H1 (cell line): ENCODE measurements at regions not wholly inside any gene's neighbourhood (a gene's known extent, or its start where the extent isn't known, plus 50 kb on each side); places are given as distances from the start of the nearest gene placed in this dataset.

ENCODE experiments used
- POLR2A ChIP-seq, 2 experiments: IDR thresholded peaks; 1 replicate in 1 of 2; 2 replicates in 1 of 2; pipeline ENCODE4 v1.6.1; 2011; ENCODE audit warnings: low read depth in 2 of 2, low read length in 2 of 2, mild to moderate bottlenecking in 2 of 2; ENCODE audit errors: control extremely low read depth in 1 of 2
- SUZ12 ChIP-seq: fragments of 200-600 bp; sonication (generic); IDR thresholded peaks from 2 replicates; pipeline ENCODE4 v1.6.1; 2012; ENCODE audit warnings: mild to moderate bottlenecking, inconsistent platforms, low read length, moderate library complexity, mixed read lengths
- TF ChIP-seq, protein P1 (sequence below): fragments of 300-600 bp; sonication (generic); IDR thresholded peaks from 2 replicates; pipeline ENCODE4 v1.7.1; 2012; ENCODE audit warnings: low read length, moderate library complexity, mild to moderate bottlenecking, inconsistent platforms; ENCODE audit not compliant: insufficient replicate concordance

DNA sequence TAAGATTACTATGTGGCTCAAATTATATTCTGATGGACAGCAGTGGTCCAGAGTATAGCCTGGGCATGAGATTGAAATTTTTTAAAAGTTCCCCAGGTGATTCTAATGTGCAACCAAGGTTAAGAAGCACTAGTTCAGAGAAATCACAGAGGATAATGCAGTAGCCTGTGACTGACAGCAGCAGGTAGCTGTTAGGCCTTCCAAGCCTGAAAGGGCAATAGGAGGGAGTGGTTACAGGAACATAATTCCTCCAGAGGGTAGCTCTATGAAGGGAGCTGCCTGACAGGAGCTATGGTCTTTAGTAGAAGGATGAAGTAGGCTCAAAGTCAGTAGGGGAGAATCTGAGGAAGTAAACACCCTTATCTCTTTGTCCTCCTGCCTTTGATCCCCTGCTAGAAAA, 342.9 kb upstream of the PPP2R3A start (continued):
- TF ChIP-seq, protein P1, sequence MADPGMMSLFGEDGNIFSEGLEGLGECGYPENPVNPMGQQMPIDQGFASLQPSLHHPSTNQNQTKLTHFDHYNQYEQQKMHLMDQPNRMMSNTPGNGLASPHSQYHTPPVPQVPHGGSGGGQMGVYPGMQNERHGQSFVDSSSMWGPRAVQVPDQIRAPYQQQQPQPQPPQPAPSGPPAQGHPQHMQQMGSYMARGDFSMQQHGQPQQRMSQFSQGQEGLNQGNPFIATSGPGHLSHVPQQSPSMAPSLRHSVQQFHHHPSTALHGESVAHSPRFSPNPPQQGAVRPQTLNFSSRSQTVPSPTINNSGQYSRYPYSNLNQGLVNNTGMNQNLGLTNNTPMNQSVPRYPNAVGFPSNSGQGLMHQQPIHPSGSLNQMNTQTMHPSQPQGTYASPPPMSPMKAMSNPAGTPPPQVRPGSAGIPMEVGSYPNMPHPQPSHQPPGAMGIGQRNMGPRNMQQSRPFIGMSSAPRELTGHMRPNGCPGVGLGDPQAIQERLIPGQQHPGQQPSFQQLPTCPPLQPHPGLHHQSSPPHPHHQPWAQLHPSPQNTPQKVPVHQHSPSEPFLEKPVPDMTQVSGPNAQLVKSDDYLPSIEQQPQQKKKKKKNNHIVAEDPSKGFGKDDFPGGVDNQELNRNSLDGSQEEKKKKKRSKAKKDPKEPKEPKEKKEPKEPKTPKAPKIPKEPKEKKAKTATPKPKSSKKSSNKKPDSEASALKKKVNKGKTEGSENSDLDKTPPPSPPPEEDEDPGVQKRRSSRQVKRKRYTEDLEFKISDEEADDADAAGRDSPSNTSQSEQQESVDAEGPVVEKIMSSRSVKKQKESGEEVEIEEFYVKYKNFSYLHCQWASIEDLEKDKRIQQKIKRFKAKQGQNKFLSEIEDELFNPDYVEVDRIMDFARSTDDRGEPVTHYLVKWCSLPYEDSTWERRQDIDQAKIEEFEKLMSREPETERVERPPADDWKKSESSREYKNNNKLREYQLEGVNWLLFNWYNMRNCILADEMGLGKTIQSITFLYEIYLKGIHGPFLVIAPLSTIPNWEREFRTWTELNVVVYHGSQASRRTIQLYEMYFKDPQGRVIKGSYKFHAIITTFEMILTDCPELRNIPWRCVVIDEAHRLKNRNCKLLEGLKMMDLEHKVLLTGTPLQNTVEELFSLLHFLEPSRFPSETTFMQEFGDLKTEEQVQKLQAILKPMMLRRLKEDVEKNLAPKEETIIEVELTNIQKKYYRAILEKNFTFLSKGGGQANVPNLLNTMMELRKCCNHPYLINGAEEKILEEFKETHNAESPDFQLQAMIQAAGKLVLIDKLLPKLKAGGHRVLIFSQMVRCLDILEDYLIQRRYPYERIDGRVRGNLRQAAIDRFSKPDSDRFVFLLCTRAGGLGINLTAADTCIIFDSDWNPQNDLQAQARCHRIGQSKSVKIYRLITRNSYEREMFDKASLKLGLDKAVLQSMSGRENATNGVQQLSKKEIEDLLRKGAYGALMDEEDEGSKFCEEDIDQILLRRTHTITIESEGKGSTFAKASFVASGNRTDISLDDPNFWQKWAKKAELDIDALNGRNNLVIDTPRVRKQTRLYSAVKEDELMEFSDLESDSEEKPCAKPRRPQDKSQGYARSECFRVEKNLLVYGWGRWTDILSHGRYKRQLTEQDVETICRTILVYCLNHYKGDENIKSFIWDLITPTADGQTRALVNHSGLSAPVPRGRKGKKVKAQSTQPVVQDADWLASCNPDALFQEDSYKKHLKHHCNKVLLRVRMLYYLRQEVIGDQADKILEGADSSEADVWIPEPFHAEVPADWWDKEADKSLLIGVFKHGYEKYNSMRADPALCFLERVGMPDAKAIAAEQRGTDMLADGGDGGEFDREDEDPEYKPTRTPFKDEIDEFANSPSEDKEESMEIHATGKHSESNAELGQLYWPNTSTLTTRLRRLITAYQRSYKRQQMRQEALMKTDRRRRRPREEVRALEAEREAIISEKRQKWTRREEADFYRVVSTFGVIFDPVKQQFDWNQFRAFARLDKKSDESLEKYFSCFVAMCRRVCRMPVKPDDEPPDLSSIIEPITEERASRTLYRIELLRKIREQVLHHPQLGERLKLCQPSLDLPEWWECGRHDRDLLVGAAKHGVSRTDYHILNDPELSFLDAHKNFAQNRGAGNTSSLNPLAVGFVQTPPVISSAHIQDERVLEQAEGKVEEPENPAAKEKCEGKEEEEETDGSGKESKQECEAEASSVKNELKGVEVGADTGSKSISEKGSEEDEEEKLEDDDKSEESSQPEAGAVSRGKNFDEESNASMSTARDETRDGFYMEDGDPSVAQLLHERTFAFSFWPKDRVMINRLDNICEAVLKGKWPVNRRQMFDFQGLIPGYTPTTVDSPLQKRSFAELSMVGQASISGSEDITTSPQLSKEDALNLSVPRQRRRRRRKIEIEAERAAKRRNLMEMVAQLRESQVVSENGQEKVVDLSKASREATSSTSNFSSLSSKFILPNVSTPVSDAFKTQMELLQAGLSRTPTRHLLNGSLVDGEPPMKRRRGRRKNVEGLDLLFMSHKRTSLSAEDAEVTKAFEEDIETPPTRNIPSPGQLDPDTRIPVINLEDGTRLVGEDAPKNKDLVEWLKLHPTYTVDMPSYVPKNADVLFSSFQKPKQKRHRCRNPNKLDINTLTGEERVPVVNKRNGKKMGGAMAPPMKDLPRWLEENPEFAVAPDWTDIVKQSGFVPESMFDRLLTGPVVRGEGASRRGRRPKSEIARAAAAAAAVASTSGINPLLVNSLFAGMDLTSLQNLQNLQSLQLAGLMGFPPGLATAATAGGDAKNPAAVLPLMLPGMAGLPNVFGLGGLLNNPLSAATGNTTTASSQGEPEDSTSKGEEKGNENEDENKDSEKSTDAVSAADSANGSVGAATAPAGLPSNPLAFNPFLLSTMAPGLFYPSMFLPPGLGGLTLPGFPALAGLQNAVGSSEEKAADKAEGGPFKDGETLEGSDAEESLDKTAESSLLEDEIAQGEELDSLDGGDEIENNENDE, result no peak
- TF ChIP-seq POLR2A (IDR thresholded peaks at IDR 0.05; ENCODE audit: control extremely low read depth in 1 of 2, low read depth in 2 of 2, low read length in 2 of 2) (no peak), SUZ12 (no peak)
